Central memory CD8-positive, alpha-beta T cell (primary cell): ENCODE measurements at regions not wholly inside any gene's neighbourhood (a gene's known extent, or its start where the extent isn't known, plus 50 kb on each side); places are given as distances from the start of the nearest gene placed in this dataset.
A peak's percentile ranks its signal among the peaks of the same experiment; 100 is the strongest.
"Not testable (repeated sequence)": the region's sequence is repeated elsewhere in the genome, so short reads cannot be mapped to it uniquely, and the experiment has no call there.

Experiments used
- ATAC-seq: fragments of 150-1000 bp; cut with Tn5 transposase; replicated peaks from 2 replicates; pipeline ENCODE4 v1.10.0; 2022; ENCODE audit warnings: mild to moderate bottlenecking, moderate FRiP score, moderate number of reproducible peaks; ENCODE audit not compliant: poor library complexity, severe bottlenecking; ENCODE audit errors: extremely low read depth
- DNase-seq, 2 donors: peaks; one replicate each; pipeline ENCODE4 v3.0.0; 2021; ENCODE audit warnings: low spot score in 2 of 2
- H3K27ac Mint-ChIP-seq: one replicate; pipeline ENCODE4 v1.8.0; 2022; ENCODE audit warnings: low read depth, mild to moderate bottlenecking, moderate library complexity, mixed read lengths
- H3K27me3 Mint-ChIP-seq: one replicate; pipeline ENCODE4 v1.8.0; 2022; ENCODE audit warnings: mixed read lengths
- H3K36me3 Mint-ChIP-seq: one replicate; pipeline ENCODE4 v1.8.0; 2022; ENCODE audit warnings: mild to moderate bottlenecking, moderate library complexity, mixed read lengths; ENCODE audit not compliant: insufficient read depth
- H3K4me1 Mint-ChIP-seq: one replicate; pipeline ENCODE4 v1.8.0; 2022; ENCODE audit warnings: mixed read lengths
- H3K4me3 Mint-ChIP-seq: one replicate; pipeline ENCODE4 v1.8.0; 2022; ENCODE audit warnings: mild to moderate bottlenecking, moderate library complexity, mixed read lengths
- H3K9me3 Mint-ChIP-seq: one replicate; pipeline ENCODE4 v1.8.0; 2022; ENCODE audit warnings: mixed read lengths

GRCh38 chr20:41693136-41693979, 75.2 kb upstream of the CHD6 start:
- H3K27ac Mint-ChIP-seq: peak overlapping the region; percentile 85
- peaks cover 8% of the 10 kb centered on the region for H3K36me3 Mint-ChIP-seq

GRCh38 chr20:41692479-41693135, 74.4 kb upstream of the CHD6 start:
- DNase-seq (peak; percentile 55 to 56), ATAC-seq (peak; percentile 50)
- Mint-ChIP-seq H3K36me3 (peaks cover 7% of the 10 kb centered on the region), H3K4me1 (peaks cover 15% of the 10 kb centered on the region), H3K9me3 (no peaks in the 10 kb centered on the region), H3K4me3 (peak overlapping the region; percentile 92), H3K27me3 (peaks cover 19% of the 10 kb centered on the region), H3K27ac (peak overlapping the region; percentile 85)

More at GRCh38 chr20:41693136-41693979, 75.2 kb upstream of the CHD6 start:
- Mint-ChIP-seq H3K4me1 (peaks cover 19% of the 10 kb centered on the region), H3K27me3 (peaks cover 17% of the 10 kb centered on the region), H3K4me3 (peak overlapping the region; percentile 92), H3K9me3 (no peaks in the 10 kb centered on the region)
- ATAC-seq (peak; percentile 91), DNase-seq (peak; percentile 67 to 78)

GRCh38 chr20:41691443-41691842, 73.3 kb upstream of the CHD6 start:
- no peak overlapping the region for H3K27ac Mint-ChIP-seq
- H3K4me1 Mint-ChIP-seq: peaks cover 13% of the 10 kb centered on the region
- H3K9me3 Mint-ChIP-seq: no peaks in the 10 kb centered on the region
- ATAC-seq (no peak), DNase-seq (no peak)
- H3K27me3 Mint-ChIP-seq: peaks cover 27% of the 10 kb centered on the region
- peaks cover 7% of the 10 kb centered on the region for H3K36me3 Mint-ChIP-seq
- H3K4me3 Mint-ChIP-seq: no peak overlapping the region

GRCh38 chr20:41690702-41691101, 72.5 kb upstream of the CHD6 start:
- Mint-ChIP-seq H3K27me3 (peaks cover 34% of the 10 kb centered on the region), H3K4me3 (no peak overlapping the region), H3K4me1 (peaks cover 13% of the 10 kb centered on the region), H3K27ac (no peak overlapping the region), H3K9me3 (no peaks in the 10 kb centered on the region), H3K36me3 (peaks cover 7% of the 10 kb centered on the region)
- ATAC-seq: no peak
- no peak for DNase-seq

GRCh38 chr20:41686961-41687360, 68.8 kb upstream of the CHD6 start:
- Mint-ChIP-seq H3K27ac (no peak overlapping the region), H3K36me3 (no peaks in the 10 kb centered on the region), H3K9me3 (no peaks in the 10 kb centered on the region), H3K27me3 (peaks cover 50% of the 10 kb centered on the region), H3K4me3 (no peak overlapping the region), H3K4me1 (no peaks in the 10 kb centered on the region)
- DNase-seq (no peak), ATAC-seq (no peak)

GRCh38 chr20:41685145-41685544, 67.0 kb upstream of the CHD6 start:
- DNase-seq, H3K27ac Mint-ChIP-seq, H3K9me3 Mint-ChIP-seq, H3K36me3 Mint-ChIP-seq, H3K4me3 Mint-ChIP-seq, ATAC-seq, H3K4me1 Mint-ChIP-seq: not testable (repeated sequence)
- H3K27me3 Mint-ChIP-seq: peaks cover 50% of the 10 kb centered on the region

GRCh38 chr20:41678799-41679198, 60.6 kb upstream of the CHD6 start:
- DNase-seq (no peak), ATAC-seq (no peak)
- H3K27ac Mint-ChIP-seq: no peak overlapping the region
- peaks cover 18% of the 10 kb centered on the region for H3K27me3 Mint-ChIP-seq
- H3K36me3 Mint-ChIP-seq: no peaks in the 10 kb centered on the region
- H3K9me3 Mint-ChIP-seq: no peaks in the 10 kb centered on the region
- no peaks in the 10 kb centered on the region for H3K4me1 Mint-ChIP-seq
- H3K4me3 Mint-ChIP-seq: no peak overlapping the region

- ATAC-seq (no peak), DNase-seq (no peak)
- Mint-ChIP-seq H3K36me3 (no peaks in the 10 kb centered on the region), H3K27me3 (peaks cover 74% of the 10 kb centered on the region), H3K4me1 (no peaks in the 10 kb centered on the region), H3K4me3 (no peak overlapping the region), H3K9me3 (no peaks in the 10 kb centered on the region), H3K27ac (no peak overlapping the region)
Measured at GRCh38 chr20:41672282-41672681, 54.1 kb upstream of the CHD6 start.

- H3K27ac Mint-ChIP-seq: no peak overlapping the region
- DNase-seq (no peak), ATAC-seq (no peak)
- H3K36me3 Mint-ChIP-seq: no peaks in the 10 kb centered on the region
- H3K4me1 Mint-ChIP-seq: no peaks in the 10 kb centered on the region
- no peak overlapping the region for H3K4me3 Mint-ChIP-seq
- H3K27me3 Mint-ChIP-seq: peaks cover 72% of the 10 kb centered on the region
- no peaks in the 10 kb centered on the region for H3K9me3 Mint-ChIP-seq
Measured at GRCh38 chr20:41671143-41671542, 53.0 kb upstream of the CHD6 start.

GRCh38 chr20:41670631-41671030, 52.5 kb upstream of the CHD6 start:
- no peak overlapping the region for H3K27ac Mint-ChIP-seq
- DNase-seq (no peak), ATAC-seq (no peak)
- H3K9me3 Mint-ChIP-seq: no peaks in the 10 kb centered on the region
- H3K4me1 Mint-ChIP-seq: no peaks in the 10 kb centered on the region
- H3K4me3 Mint-ChIP-seq: no peak overlapping the region
- H3K27me3 Mint-ChIP-seq: peaks cover 69% of the 10 kb centered on the region
- H3K36me3 Mint-ChIP-seq: no peaks in the 10 kb centered on the region

GRCh38 chr20:41669708-41670263, 51.6 kb upstream of the CHD6 start:
- no peaks in the 10 kb centered on the region for H3K36me3 Mint-ChIP-seq
- H3K4me1 Mint-ChIP-seq: no peaks in the 10 kb centered on the region
- DNase-seq (no peak), ATAC-seq (no peak)
- H3K27me3 Mint-ChIP-seq: peaks cover 69% of the 10 kb centered on the region
- H3K9me3 Mint-ChIP-seq: no peaks in the 10 kb centered on the region
- no peak overlapping the region for H3K27ac Mint-ChIP-seq
- no peak overlapping the region for H3K4me3 Mint-ChIP-seq

- no peak overlapping the region for H3K4me3 Mint-ChIP-seq
- DNase-seq (no peak), ATAC-seq (no peak)
- peaks cover 56% of the 10 kb centered on the region for H3K27me3 Mint-ChIP-seq
- no peaks in the 10 kb centered on the region for H3K9me3 Mint-ChIP-seq
- H3K4me1 Mint-ChIP-seq: no peaks in the 10 kb centered on the region
- H3K27ac Mint-ChIP-seq: no peak overlapping the region
- no peaks in the 10 kb centered on the region for H3K36me3 Mint-ChIP-seq
Measured at GRCh38 chr20:41668057-41668749, 50.0 kb upstream of the CHD6 start.
